Stimulated activated CD8-positive, alpha-beta memory T cell treated with anti-CD3 and anti-CD28 coated beads, Interleukin-12 subunit alpha, Interleukin-12 subunit beta, amount 100 ng/mL, for 24 hours (primary cell): ENCODE measurements at regions not wholly inside any gene's neighbourhood (a gene's known extent, or its start where the extent isn't known, plus 50 kb on each side); places are given as distances from the start of the nearest gene placed in this dataset.
"Not testable (repeated sequence)": the region's sequence is repeated elsewhere in the genome, so short reads cannot be mapped to it uniquely, and the experiment has no call there.

Experiments
- DNase-seq: peaks from one replicate; pipeline ENCODE4 v3.0.0-alpha.2; 2020; ENCODE audit errors: extremely low read depth

DNA sequence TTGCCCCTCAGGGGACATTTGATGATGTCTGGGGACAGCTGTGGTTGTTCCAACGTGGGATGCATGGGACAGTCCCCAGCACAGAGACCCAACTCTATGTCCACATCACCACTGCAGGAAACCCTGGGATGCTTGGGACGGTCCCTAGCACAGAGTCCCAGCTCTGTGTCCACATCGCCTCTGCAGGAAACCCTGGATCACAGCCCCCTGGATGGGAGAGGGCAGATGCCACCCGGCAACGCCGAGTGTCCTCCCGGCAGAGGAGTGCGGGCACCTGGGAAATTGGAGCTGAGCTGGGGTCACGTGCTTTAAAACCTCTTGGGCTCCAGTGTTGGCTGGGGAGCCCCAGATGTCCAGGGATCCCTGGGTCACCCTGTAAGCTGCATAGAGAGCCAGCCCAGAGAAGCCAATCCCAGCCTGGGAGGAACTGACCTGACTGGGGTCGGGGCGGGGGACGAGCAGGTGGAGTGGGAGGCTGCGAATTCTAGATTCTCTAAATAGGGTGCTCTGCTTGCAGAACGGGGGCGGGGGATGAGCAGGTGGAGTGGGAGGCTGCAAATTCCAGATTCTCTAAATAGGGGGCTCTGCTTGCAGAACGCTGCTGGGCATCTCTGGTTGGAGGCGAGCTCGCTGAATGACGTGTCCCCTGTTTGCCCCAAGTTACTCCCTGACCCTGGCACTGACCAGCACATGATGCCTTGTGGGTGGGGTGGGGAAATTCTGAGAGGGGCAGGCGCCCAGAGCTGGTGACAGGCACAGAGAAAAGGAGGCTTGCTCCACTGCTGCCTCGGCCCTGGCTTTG, 1197.8 kb downstream of the BRD1 start:
- no peak for DNase-seq

DNA sequence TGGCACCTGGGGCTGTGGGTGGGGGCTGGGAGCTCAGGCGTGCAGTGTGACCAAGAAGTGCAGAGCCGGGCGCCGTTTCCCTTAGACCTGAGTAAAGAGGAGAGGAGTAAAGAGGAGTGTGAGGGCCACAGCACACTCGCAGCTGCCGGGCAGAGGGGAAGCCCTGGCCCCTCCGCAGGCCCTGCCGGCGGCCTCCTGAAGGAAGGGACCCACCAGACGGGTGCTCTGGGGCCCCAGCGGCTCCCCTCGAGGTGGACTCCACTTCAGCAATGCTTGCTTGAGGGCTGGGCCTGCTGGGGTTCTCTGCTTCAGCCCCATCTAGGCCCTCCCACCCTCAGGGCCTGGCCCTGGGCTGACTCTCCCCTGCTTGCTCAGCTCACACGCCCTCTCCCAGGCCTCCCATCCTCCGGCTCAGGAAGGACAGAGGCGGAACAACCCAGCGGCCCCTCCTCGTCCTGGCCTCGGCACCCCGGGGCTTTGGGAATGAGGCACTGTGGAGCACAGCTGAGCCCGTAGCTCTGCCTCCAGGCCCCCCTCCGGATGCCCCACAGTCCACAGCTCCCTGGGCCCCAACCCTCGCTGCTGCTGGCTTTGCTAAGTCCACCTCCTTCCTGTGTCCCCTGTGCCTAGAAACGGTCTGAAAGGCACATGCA, 1198.7 kb downstream of the BRD1 start:
- no peak for DNase-seq

DNA sequence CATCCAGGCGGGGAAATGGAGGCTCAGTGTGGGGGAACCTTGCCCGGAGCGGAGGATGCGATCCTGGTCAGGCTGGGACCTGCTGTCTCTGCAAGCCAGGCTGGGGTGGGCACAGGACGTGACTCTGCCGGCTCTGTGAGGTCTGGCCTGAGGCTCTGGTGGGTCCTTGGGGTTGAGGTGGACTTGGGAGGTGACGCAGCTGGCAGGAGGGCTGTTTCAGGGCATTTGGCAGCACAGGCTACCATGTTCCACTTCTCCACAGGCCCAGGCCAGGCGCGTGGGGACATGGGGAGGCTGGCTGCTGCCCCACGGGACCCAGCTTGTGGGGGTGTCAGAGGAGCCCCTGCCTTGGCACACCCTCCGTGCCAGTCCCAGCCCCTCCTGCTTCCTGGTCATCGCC, 1199.7 kb downstream of the BRD1 start:
- no peak for DNase-seq

GRCh38 chr22:48627203-48627602, 1200.5 kb downstream of the BRD1 start:
- no peak for DNase-seq

GRCh38 chr22:48624401-48624800, 1203.3 kb downstream of the BRD1 start:
- no peak for DNase-seq

DNA sequence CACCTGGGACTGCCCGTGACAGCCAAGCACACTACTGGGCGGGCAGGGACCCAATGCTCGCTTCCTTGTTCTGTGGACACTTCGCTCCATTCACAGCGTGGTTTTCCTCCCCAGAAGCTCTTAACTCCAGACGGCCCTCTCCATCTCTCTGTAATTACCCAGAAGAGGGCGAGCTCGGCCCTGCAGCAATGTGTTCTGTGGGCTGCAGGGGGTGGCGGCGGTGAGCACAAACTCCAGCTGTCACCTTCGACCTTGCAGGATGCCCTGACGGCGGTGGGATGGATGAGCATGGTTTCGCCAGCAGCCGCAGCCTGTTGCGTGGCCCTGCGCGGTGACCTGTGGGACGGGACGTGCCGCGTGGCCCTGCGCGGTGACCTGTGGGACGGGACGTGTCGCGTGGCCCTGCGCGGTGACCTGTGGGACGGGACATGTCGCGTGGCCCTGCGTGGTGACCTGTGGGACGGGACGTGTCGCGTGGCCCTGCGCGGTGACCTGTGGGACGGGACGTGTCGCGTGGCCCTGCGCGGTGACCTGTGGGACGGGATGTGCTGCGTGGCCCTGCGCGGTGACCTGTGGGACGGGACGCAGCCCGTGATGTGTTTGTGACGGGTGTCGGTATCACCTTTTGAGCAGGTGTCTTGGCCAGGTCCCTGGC, 1204.7 kb downstream of the BRD1 start:
- DNase-seq = no peak

DNA sequence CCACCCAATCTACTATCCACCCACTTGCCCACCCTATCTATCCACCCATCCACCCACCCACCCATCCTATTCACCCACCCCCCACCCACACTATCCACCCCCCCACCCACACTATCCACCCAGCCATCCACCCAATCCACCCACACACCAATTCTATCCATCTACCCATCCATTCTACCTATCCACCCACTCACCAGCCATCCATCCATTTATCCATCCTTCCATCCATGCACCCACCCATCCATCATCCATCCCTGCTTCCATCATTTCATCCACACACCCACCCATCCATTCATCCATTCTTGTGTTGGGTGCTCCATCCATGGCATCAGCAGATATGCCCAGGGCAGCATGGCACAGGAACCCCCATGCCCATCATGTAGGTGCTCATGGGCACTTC, 1206.6 kb downstream of the BRD1 start:
- DNase-seq = no peak

DNA sequence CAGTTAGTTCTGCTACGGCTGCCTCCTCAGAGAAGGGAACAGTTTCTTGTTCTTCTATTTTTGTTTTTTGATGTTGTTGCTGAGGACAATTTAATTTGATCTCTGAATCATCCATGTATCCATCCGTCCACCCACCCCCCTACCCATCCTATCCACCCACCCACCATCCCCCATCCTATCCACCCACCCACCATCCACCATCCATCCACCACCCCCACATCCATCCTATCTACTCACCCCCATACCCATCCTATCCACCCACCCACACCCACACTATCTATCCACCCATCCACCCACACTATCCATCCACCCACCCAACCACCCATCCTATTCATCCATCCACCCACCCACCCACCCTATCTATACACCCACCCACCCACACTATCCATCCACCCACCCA, 1207.2 kb downstream of the BRD1 start:
- not testable (repeated sequence) for DNase-seq

- DNase-seq = no peak
Measured at GRCh38 chr22:48619721-48620120, 1208.0 kb downstream of the BRD1 start.

GRCh38 chr22:48618326-48618725, 1209.3 kb downstream of the BRD1 start:
- DNase-seq = no peak

GRCh38 chr22:48616656-48617055, 1211.0 kb downstream of the BRD1 start:
- no peak for DNase-seq

DNA sequence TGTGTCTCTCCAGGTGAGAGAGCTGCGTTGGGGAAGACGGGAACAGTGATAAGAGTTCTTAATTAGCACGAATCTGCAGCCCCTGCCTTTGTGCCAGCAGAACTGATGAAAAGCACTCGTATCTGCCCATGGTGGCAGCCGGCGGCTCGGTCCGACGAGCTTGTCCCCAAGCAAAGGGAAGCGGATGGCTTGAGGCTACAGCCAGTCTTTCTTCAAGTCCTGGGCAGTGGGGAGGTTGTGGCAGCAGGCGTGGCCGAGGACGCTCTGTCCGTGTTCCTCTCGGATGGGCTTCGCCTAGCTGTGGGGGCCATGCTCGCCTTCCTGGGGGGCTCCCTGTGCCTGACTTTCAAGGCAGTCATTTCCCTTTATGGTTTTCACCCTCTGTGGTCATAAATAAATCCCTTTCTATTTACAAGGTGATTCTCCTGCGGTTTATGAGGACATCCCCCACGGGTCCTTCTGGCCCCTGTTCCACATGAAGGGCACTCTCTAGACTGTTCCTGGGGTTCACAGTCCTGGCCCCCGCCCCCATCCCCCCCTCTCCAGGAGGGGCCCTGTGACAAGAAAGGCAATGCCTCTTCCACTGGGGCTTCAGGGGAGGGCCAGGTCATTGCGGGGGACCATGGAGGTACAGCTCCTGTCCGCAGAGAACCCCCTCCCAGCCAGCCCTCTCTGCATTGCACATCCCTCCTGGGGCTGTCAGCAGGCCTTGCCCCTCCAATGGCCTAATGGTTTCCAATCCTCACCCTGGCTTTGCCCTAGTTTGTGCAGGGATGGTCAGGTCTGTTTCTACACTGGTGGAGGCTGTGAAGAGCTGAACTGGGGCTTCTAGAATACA, 1212.3 kb downstream of the BRD1 start:
- DNase-seq = no peak

- no peak for DNase-seq
Measured at GRCh38 chr22:48613566-48614200, 1214.0 kb downstream of the BRD1 start.

DNA sequence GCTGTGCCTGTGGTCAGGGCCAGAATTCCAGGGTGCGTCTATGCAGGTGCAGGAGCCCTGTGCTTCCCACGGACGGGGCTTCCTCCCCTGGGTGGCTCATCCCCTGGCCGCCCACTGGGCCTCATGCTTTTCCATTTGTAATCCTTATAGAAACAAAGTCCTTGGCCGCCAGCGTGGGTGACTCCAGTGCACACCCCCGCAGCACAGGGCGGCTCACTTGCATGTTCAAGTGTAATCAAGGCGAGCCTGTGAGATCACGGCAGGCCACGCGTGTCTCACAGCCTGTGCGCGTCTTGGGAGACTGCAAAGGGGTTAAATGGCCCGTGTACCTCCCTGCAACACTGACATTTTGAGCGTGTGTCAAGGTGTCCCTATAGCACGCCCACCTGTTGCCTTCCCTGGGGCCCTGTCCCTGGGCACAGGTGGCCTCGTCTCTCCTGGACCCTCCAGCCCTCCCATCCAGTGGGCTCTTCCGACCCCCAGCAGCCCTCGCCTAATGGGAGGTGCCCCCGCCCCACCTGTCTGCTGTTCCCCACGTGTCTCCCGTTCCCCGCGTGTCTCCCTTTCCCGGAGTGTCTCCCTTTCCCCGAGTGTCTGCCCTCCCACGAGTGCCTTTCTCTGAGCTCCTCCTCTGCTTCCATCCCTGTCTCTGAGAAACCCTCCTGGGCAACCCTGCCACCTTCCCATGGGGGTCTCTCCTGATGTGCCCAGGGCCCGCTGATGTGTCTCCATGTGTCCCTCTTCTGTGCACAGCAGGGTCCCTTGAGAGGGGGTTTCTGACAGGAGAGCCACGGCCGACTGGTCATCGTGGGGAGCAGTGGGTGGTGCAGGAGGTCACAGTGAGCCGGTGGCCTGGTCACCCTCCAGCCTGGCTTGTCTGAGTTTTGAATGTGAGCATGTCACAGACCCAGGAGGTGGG, 1215.3 kb downstream of the BRD1 start:
- no peak for DNase-seq

GRCh38 chr22:48609279-48609865, 1218.3 kb downstream of the BRD1 start:
- no peak for DNase-seq

- no peak for DNase-seq
Measured at GRCh38 chr22:48607901-48608662, 1219.6 kb downstream of the BRD1 start.

GRCh38 chr22:48606684-48607307, 1220.9 kb downstream of the BRD1 start:
- DNase-seq = no peak

GRCh38 chr22:48605856-48606481, 1221.7 kb downstream of the BRD1 start:
- no peak for DNase-seq
